GM19438 (cell line): ENCODE measurements at regions not wholly inside any gene's neighbourhood (a gene's known extent, or its start where the extent isn't known, plus 50 kb on each side); places are given as distances from the start of the nearest gene placed in this dataset.
A peak's percentile ranks its signal among the peaks of the same experiment; 100 is the strongest.
"Not testable (repeated sequence)": the region's sequence is repeated elsewhere in the genome, so short reads cannot be mapped to it uniquely, and the experiment has no call there.

ENCODE experiments used
- ATAC-seq: cut with Tn5 transposase; IDR thresholded peaks from one replicate; pipeline ENCODE4 v1.9.1; 2021; ENCODE audit warnings: low read depth; ENCODE audit not compliant: unreplicated experiment

GRCh38 chr10:57706576-57707299 lies 561.0 kb downstream of the IPMK start:
- no peak for ATAC-seq

DNA sequence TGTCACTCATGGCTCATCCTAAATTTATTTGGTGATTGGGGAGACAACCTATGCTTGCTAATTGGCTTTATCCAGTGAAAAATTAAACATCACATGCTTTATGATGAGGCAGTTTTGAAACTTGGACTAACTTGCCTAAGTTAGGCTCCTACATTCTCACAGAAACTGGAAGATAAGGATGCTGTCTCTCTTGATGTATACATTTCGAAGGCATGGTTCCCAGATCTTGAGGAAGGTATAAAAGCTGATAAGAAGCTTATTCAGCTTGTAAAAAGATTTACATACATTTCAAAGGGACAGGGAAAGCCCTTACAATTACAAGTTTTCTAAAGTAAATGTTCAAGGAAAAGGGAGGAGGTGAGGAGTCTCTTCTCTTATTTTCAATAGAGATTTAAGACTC lies 561.7 kb downstream of the IPMK start:
- no peak for ATAC-seq

DNA sequence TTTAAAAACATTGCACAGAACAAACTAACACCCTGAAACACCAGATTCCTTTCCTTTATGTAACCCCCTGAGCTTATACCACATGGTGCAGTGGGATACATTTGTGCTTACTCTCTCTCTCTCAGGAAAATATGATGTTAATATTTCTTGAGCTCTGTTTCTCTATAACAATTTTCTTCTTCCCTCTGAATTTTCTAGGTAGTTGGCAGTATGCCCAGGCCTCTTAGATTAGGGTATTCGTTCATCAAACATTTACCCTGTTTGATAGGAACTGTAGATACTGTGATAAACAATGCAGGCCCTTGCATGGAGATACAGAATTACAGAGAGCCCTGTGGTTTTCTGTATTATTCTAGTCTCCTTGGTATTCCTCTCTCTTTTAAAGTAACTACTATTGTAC lies 567.8 kb downstream of the IPMK start:
- no peak for ATAC-seq

GRCh38 chr10:57696641-57697040 lies 571.1 kb downstream of the IPMK start:
- ATAC-seq, result no peak

DNA sequence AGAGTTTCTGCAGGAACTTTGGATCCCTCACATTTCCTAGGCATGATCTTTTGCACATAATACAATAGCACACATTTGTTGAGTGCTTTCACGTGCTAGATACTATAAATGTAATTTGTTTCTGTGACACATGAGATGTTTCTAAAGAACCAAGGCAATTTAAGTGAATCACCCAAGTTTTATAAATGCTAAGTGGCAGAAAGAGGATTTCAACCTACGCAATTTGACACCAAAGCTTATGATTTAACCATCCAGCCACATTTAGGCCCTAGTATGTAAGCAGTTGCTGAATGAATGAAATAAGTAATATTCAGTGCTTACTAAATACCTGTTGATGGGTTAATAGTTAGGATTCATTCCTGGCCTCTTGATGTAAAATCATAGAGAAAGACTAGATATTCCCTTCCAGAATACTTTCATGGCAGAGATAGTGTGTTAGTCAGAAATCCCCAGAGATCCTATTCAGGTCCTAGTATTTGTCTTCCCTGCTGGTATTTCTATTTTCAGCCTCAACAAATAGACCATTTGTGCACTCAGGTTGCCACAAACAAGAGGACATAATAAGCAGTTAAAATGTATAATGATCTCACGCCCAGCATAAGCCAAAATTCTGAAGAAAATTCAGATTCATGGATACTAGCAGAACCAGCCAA lies 572.6 kb downstream of the IPMK start:
- ATAC-seq, result no peak

DNA sequence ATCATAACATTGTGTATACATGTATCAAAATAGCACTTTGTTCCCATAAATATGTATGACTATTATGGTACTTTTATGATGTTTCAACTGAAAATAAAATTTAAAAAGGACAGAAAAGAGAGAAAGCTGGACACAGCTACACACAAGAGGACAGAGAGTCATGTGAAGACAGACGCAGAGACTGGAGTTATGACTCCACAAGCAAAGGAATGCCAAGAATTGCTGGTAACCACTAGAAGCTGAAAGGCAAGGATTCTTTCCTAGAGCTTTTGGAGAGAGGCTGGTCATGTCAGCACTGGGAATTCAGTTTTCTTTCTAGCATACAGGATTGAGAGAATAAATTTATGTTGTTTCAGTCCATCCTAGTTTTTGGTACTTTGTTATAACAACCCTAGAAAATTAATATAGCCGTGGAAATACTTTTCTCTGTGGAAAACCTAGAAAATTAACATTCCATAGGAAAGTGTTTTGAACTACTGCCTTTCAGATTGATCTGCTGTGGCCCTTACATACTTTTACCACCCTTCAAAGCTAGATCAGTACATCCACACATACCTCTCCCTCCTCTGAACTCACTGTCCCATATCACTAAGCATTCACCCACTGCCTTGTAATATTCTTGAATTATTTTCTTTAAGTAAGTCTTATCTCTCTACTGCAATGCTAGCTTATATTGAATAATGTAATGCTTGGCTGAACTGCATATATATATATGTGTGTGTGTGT lies 575.3 kb downstream of the IPMK start:
- no peak for ATAC-seq

GRCh38 chr10:57689596-57690297 lies 577.9 kb downstream of the IPMK start:
- ATAC-seq, result no peak

DNA sequence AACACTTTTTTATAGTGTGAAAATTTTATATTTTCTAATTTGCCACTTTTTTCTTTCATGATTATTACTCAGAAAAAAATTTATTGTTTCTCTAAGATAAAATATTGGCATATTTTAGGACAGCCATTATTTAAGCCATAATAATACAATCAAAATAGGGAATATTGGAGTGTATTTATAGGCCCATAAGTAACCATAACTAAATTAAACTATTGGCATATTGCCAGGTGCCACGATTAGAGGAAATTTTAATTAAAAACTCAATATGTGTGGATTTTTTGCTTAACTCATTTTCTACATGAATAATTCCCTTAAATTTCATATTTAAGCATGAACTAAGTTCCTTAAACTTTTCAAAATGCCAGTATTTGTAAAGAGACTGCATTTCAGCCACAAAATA lies 587.8 kb downstream of the IPMK start:
- ATAC-seq, result no peak

DNA sequence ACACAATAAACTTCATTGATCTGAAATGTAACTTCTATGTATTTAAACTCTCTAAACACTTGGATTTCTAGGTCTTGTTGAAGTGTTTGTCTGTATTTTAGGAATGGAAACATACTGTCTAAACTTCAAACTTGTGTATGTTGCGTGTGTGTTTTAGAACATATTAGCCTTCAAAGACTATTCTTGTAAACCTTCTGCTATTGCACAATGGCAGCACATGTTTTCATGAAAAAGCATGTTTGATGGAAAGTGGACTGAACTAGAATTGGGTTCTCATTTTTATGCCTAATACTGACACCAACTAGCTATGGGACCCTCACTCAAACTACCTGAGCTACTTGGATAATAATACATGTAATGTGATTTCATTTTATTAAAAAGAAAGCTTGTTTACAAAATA lies 592.6 kb downstream of the IPMK start:
- no peak for ATAC-seq

- no peak for ATAC-seq
Measured at GRCh38 chr10:57673446-57673960, 594.2 kb downstream of the IPMK start.

DNA sequence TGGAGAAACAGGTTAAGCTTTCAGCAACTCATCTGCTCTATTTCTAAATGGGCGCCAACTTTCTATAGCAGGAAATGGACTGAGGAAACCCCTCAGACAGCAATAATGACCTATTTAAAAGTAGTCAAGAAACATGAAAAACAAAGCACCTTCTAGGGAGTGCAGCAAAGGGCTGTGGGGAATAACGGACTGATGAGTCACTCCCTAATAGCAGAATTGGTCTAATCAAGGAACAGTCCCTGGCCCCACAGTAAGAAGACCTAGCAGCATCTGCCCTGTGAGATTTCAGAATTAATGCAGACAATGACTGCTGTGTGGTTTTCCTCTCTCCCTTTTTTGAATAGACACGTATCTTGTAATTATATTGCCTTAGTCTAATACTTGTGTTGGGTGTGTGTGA lies 602.9 kb downstream of the IPMK start:
- ATAC-seq, result no peak

DNA sequence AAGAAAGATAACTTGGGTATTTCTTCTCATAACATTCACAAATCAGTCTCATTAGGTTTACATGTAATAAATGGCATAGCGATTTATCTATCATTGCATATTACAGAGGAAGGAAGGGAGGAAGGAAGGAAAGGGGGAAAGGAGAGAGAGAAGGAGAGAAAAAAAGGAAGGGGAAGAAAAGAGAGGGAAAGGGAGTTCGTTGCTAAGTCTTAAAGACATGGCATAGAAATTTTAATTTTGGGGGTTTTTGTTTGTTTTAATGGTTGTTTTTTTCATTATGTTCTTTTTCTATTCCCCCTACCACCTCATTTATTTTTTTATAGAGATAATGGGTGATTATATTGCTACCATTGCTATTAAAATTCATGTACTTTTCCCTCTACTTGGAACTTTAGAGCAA lies 604.3 kb downstream of the IPMK start:
- no peak for ATAC-seq

- no peak for ATAC-seq
Measured at GRCh38 chr10:57661206-57661605, 606.5 kb downstream of the IPMK start.

- ATAC-seq, result peak; percentile 90
Measured at GRCh38 chr10:57657164-57657765, 610.4 kb downstream of the IPMK start.

- no peak for ATAC-seq
Measured at GRCh38 chr10:57654856-57655255, 612.8 kb downstream of the IPMK start.

DNA sequence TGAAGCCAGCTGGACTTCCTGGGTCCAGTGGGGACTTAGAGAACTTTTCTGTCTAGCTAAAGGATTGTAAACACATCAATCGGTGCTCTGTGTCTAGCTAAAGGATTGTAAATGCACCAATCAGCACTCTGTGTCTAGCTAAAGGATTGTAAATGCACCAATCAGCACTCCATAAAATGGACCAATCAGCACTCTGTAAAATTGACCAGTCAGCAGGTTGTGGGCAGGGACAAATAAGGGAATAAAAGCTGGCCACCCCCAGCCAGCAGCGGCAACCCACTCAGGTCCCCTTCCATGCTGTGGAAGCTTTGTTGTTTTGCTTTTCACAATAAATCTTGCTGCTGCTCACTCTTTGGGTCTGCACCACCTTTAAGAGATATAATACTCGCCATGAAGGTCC lies 622.6 kb downstream of the IPMK start:
- not testable (repeated sequence) for ATAC-seq

DNA sequence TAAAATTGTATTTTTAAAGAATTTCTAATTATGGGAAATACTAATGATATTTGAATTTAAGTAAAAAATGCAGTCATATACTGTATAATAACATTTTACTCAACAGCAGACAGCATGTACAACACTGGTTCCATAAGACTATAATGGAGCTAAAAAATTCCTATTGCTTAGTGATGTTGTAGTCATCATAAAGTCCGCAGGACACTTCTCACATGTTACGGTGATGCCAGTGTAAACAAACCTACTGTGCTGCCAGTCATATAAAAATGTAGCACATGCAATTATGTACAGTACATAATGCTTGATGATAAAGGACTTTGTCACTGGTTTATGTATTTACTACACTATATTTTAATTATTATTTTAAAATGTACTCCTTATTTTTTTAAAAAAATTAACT lies 629.3 kb downstream of the IPMK start:
- no peak for ATAC-seq

- peak; percentile 84 for ATAC-seq
Measured at GRCh38 chr10:57628592-57629284, 639.0 kb downstream of the IPMK start.

GRCh38 chr10:57627642-57628178 lies 640.0 kb downstream of the IPMK start:
- ATAC-seq, result no peak
